Lung (tissue), 11 donors: ENCODE measurements at regions not wholly inside any gene's neighbourhood (a gene's known extent, or its start where the extent isn't known, plus 50 kb on each side); places are given as distances from the start of the nearest gene placed in this dataset.
A peak's percentile ranks its signal among the peaks of the same experiment; 100 is the strongest.

Experiments
- ATAC-seq: fragments of 200-7000 bp; cut with Tn5 transposase; one replicate; pipeline ENCODE4 v1.9.1; 2020; ENCODE audit warnings: moderate number of reproducible peaks; ENCODE audit not compliant: insufficient read depth, low FRiP score
- DNase-seq, 3 donors: peaks; one replicate each; pipeline ENCODE4 v3.0.0-alpha.2; 2013 to 2017
- H3K27ac ChIP-seq, 2 donors: one replicate each; pipeline ENCODE4 v1.5.1; 2013; ENCODE audit warnings: mild to moderate bottlenecking in 2 of 2, moderate library complexity in 2 of 2, control low read depth in 1 of 2, inconsistent platforms in 1 of 2, low read depth in 1 of 2, low read length in 1 of 2
- H3K27me3 ChIP-seq, 3 donors: one replicate each; pipeline ENCODE4 v1.5.1; 2013; ENCODE audit warnings: low read length in 2 of 3; ENCODE audit not compliant: control insufficient read depth in 3 of 3, insufficient read depth in 3 of 3
- H3K36me3 ChIP-seq, 4 donors: one replicate each; pipeline ENCODE4 v1.5.1; 2013; ENCODE audit warnings: low read length in 4 of 4, mild to moderate bottlenecking in 1 of 4, moderate library complexity in 1 of 4; ENCODE audit not compliant: control insufficient read depth in 4 of 4, insufficient read depth in 4 of 4
- H3K4me1 ChIP-seq, 5 donors: one replicate each; pipeline ENCODE4 v1.5.1; 2013; ENCODE audit warnings: low read length in 5 of 5, mild to moderate bottlenecking in 2 of 5, moderate library complexity in 1 of 5; ENCODE audit not compliant: control insufficient read depth in 5 of 5, insufficient read depth in 5 of 5
- H3K4me3 ChIP-seq: one replicate; pipeline ENCODE4 v1.5.1; 2013; ENCODE audit warnings: mild to moderate bottlenecking, control low read depth, moderate library complexity
- H3K9ac ChIP-seq, 2 donors: one replicate each; pipeline ENCODE4 v1.5.1; 2013; ENCODE audit warnings: low read length in 2 of 2, control low read depth in 1 of 2; ENCODE audit not compliant: insufficient read depth in 1 of 2
- H3K9me3 ChIP-seq, 4 donors: one replicate each; pipeline ENCODE4 v1.5.1; 2013; ENCODE audit warnings: low read length in 3 of 4, mild to moderate bottlenecking in 1 of 4, moderate library complexity in 1 of 4; ENCODE audit not compliant: control insufficient read depth in 4 of 4, insufficient read depth in 3 of 4
- WGBS, 2 donors: extraction: QIAGEN DNeasy Blood & Tissue Kit; methylation state at CpG; one replicate each; pipeline ENCODE4 v1.1.7; 2013; 5-methylcytosine and 5-hydroxymethylcytosine counted together
- TF ChIP-seq, protein P1 (sequence below): IDR thresholded peaks from 2 replicates; pipeline ENCODE4 v1.5.1; 2012; ENCODE audit warnings: mild to moderate bottlenecking; ENCODE audit errors: control extremely low read depth, extremely low read depth
- donor health status: control.
- donor health status: control.
- donor health status: Bipolar disorder and iron deficiency.
- donor health status: healthy.
- donor health status: DM: yes; HTN: yes; CAD: no.

DNA sequence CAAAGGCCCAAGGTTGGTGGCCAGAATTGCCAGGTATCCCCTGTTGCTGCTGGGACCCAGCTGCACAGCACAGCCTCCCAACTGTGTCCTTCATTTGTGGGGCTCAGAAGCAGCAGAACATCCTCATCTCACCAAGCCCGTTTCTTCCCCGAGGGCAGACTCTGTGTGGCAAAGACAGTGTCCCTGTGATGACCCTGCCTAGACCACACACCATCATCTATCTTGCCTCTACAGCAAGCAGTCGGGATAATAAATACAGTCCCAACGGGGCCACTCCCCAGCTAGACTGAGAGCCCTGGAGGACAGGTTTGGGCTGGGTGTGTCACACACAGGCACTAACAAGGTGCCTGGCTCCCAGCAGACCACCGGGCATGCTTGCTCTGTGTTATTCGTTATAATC, 93.4 kb downstream of the PTGR3 start:
- 63 to 71% methylated on average over 6 of the region's 6 CpGs for WGBS, 2 donors
- TF ChIP-seq, protein P1, sequence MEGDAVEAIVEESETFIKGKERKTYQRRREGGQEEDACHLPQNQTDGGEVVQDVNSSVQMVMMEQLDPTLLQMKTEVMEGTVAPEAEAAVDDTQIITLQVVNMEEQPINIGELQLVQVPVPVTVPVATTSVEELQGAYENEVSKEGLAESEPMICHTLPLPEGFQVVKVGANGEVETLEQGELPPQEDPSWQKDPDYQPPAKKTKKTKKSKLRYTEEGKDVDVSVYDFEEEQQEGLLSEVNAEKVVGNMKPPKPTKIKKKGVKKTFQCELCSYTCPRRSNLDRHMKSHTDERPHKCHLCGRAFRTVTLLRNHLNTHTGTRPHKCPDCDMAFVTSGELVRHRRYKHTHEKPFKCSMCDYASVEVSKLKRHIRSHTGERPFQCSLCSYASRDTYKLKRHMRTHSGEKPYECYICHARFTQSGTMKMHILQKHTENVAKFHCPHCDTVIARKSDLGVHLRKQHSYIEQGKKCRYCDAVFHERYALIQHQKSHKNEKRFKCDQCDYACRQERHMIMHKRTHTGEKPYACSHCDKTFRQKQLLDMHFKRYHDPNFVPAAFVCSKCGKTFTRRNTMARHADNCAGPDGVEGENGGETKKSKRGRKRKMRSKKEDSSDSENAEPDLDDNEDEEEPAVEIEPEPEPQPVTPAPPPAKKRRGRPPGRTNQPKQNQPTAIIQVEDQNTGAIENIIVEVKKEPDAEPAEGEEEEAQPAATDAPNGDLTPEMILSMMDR = no peak
- peak in 1 of 3 donors; percentile 5 for DNase-seq
- Histone ChIP-seq H3K4me3 (no peak overlapping the region), H3K27me3 (peaks cover 0 to 2% (median 0%) of the 10 kb centered on the region in 3 donors), H3K27ac (no peak overlapping the region), H3K36me3 (no peaks in the 10 kb centered on the region), H3K9me3 (peaks cover 0 to 8% (median 2%) of the 10 kb centered on the region in 4 donors), H3K9ac (no peak overlapping the region), H3K4me1 (no peaks in the 10 kb centered on the region)
- ATAC-seq = no peak
